ENCODE measurements at regions not wholly inside any gene's neighbourhood (a gene's known extent, or its start where the extent isn't known, plus 50 kb on each side); places are given as distances from the start of the nearest gene placed in this dataset.

DNA sequence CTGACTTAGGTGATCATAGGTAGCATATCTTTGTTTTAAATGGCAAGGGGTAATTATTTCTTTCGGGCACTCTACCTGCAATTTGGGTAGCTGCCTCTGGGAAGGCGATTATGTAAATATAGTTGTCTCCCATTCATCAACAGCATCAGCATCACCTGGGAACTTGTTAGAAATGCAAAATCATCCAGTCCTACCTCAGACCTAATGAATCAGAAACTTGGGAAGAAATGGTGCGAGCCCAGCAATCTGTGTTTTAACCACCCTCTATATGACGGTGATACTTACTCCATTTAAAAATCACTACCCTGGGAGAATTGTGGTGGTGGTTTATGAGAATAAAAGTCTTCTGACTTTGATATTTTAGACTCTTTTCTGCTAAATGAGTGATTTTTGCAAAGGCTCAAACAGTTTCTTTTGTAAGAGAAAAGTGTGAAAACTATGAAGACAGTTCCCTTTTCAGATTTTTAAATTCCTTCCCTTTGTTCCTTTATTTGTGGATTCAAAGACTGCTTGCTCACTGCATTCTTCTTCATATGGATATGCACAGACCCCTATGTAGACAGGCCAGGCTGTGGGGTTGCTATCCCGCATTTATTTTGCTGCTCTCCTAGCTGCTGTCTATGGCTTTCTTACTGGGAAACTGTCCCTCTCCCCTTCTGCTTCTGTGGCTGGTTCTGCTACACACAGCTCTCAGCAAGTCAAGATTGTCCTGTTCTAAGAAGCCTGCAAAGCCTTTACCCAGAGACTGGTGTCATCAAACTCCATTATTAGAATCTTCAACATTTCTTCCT lies 365.3 kb downstream of the RNF144B start:
- no peaks in the 10 kb centered on the region for H3K27me3 ChIP-seq (ENCODE audit: control insufficient read depth, insufficient read depth, low read length)
- CTCF ChIA-PET: no interaction called here

More for the DNA sequence above, 365.3 kb downstream of the RNF144B start:
- in situ Hi-C loops (cut with MboI; ENCODE audit: low sequenced_read_pairs) (loop anchor here (25.0 kb wide), 1 partner anchor 1110 kb away; no protein-coding TSS in a partner anchor), dilution Hi-C loops (cut with HindIII; ENCODE audit: low sequenced_read_pairs, unreplicated experiment) (no loop called here), intact Hi-C loops (cut with micrococcal nuclease) (no loop called here)
- H3K56ac ChIP-seq (ENCODE audit: extremely low read depth, insufficient read depth, low read length): no peak overlapping the region
- H3K9me1 ChIP-seq (ENCODE audit: insufficient read depth, low read length): no peaks in the 10 kb centered on the region
- no peaks in the 10 kb centered on the region for H4K20me1 ChIP-seq (ENCODE audit: insufficient read depth, low read length)
- ATAC-seq (ENCODE audit: low read depth) (no peak), DNase-seq (no peak)
- H3K36me3 ChIP-seq (ENCODE audit: control insufficient read depth, insufficient read depth, low read length): no peaks in the 10 kb centered on the region
- no peak overlapping the region for H3K4me2 ChIP-seq (ENCODE audit: low read depth, low read length)
- no peak overlapping the region for H3K14ac ChIP-seq (replicated peaks; ENCODE audit: low read depth, low read length)
- no peak overlapping the region for H2AFZ ChIP-seq (replicated peaks; ENCODE audit: low read length, poor library complexity)
- H4K8ac ChIP-seq (ENCODE audit: low read depth in 2 of 2, low read length in 2 of 2): no peak overlapping the region
- H3K9me3 ChIP-seq (ENCODE audit: control insufficient read depth, insufficient read depth, low read length): no peaks in the 10 kb centered on the region; the same call in 1 of the 2 replicates
- H2AK5ac ChIP-seq (ENCODE audit: low read depth, low read length): no peak overlapping the region
- H3K4ac ChIP-seq (ENCODE audit: low read depth, low read length): no peak overlapping the region
- H2BK5ac ChIP-seq (ENCODE audit: low read depth, low read length, poor library complexity, severe bottlenecking): no peak overlapping the region
- no peaks in the 10 kb centered on the region for H3K4me1 ChIP-seq (ENCODE audit: control insufficient read depth, insufficient read depth, low read length)
- no peak overlapping the region for H2BK120ac ChIP-seq (ENCODE audit: low read depth, low read length)
- TF ChIP-seq MAZ (IDR thresholded peaks at IDR 0.05; ENCODE audit: borderline replicate concordance, low read depth, low read length): no peak
- no peak for TF ChIP-seq POLR2A (IDR thresholded peaks at IDR 0.05; ENCODE audit: low read depth, low read length)
- no peak for TF ChIP-seq MXI1 (IDR thresholded peaks at IDR 0.05; ENCODE audit: borderline replicate concordance, low read depth, low read length)
- TF ChIP-seq RAD21 (IDR thresholded peaks at IDR 0.05; ENCODE audit: low read length): no peak
- no peak for TF ChIP-seq RCOR1 (IDR thresholded peaks at IDR 0.05; ENCODE audit: insufficient replicate concordance, low read length)
- TF ChIP-seq FOS (IDR thresholded peaks at IDR 0.05; ENCODE audit: low read depth, low read length): no peak
- TF ChIP-seq, protein P1, sequence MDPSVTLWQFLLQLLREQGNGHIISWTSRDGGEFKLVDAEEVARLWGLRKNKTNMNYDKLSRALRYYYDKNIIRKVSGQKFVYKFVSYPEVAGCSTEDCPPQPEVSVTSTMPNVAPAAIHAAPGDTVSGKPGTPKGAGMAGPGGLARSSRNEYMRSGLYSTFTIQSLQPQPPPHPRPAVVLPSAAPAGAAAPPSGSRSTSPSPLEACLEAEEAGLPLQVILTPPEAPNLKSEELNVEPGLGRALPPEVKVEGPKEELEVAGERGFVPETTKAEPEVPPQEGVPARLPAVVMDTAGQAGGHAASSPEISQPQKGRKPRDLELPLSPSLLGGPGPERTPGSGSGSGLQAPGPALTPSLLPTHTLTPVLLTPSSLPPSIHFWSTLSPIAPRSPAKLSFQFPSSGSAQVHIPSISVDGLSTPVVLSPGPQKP (IDR thresholded peaks at IDR 0.05; ENCODE audit: borderline replicate concordance, low read depth, low read length): no peak
- TF ChIP-seq CHD1 (IDR thresholded peaks at IDR 0.05; ENCODE audit: low read depth, low read length): no peak
- TF ChIP-seq RFX5 (IDR thresholded peaks at IDR 0.05; ENCODE audit: low read depth, low read length): no peak
- TF ChIP-seq MAFK (IDR thresholded peaks at IDR 0.05; ENCODE audit: low read depth, low read length): no peak
- TF ChIP-seq BHLHE40 (IDR thresholded peaks at IDR 0.05; ENCODE audit: low read depth, low read length): no peak
- TF ChIP-seq CEBPB (IDR thresholded peaks at IDR 0.05; ENCODE audit: low read depth, low read length): no peak
- no peak for TF ChIP-seq SMC3 (IDR thresholded peaks at IDR 0.05; ENCODE audit: low read depth, low read length)
- WGBS, 2 experiments (ENCODE audit: extremely low coverage in 2 of 2, insufficient read length in 1 of 2): no CpG with 5 or more reads among the region's 5 CpGs
- H3K79me1 ChIP-seq (ENCODE audit: low read depth in 1 of 2, low read length in 2 of 2): no peaks in the 10 kb centered on the region
- POLR2A ChIA-PET (ENCODE audit: unreplicated experiment): no interaction called here
- H2BK20ac ChIP-seq (ENCODE audit: low read depth, low read length): no peak overlapping the region
- no peak overlapping the region for H3K23ac ChIP-seq (ENCODE audit: low read depth, low read length)
- H3K9ac ChIP-seq (ENCODE audit: low read depth, low read length): no peak overlapping the region
- H3K27ac ChIP-seq (ENCODE audit: insufficient read depth, low read length): no peak overlapping the region
- no peak overlapping the region for H3K4me3 ChIP-seq (ENCODE audit: insufficient read depth, low read depth, low read length)
- H4K91ac ChIP-seq (ENCODE audit: insufficient read depth, low read depth, low read length): no peak overlapping the region
- no peak overlapping the region for H3K18ac ChIP-seq (ENCODE audit: low read depth, low read length)
- no TSS peak for BruUV-seq (replicated peaks)
- H2BK15ac ChIP-seq (ENCODE audit: low read depth, low read length): no peak overlapping the region
- H2AK9ac ChIP-seq (replicated peaks; ENCODE audit: low read depth, low read length, poor library complexity): no peak overlapping the region
- no peak overlapping the region for H4K5ac ChIP-seq (ENCODE audit: low read depth, low read length)

Measured in IMR-90 (cell line).